ENCODE measurements at regions not wholly inside any gene's neighbourhood (a gene's known extent, or its start where the extent isn't known, plus 50 kb on each side); places are given as distances from the start of the nearest gene placed in this dataset.

DNA sequence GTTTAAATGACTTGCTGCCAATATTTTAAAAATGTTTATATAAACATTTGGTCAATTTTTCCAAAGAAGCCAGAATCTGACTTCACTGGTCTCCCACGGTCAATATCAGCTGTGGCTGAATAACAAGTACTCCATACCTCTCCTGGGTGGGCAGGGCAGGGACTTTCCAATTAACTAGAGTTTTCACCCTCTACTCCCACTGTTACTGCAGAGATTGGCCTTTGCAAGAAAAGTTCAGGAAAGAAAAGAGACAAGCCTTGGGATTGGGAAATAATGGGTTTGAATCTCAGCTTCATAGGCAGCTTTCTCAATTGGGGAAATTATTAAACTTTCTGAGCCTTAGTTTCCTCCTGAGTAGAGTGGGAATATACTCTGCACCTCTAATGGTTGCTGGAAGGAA, 236.9 kb downstream of the PRL start:
- TF ChIP-seq GATA2 (IDR thresholded peaks at IDR 0.05; ENCODE audit: low read depth, low read length): no peak
- TF ChIP-seq GATA3 (IDR thresholded peaks at IDR 0.05; ENCODE audit: low read depth, low read length): no peak
